Activated CD8-positive, alpha-beta T cell treated with anti-CD3 and anti-CD28 coated beads, Interleukin-2, amount 10 ng/mL, durations not matched to agents 7 days and 5 days (primary cell): ENCODE measurements at regions not wholly inside any gene's neighbourhood (a gene's known extent, or its start where the extent isn't known, plus 50 kb on each side); places are given as distances from the start of the nearest gene placed in this dataset.

Experiments used
- ATAC-seq: fragments of 150-1000 bp; cut with Tn5 transposase; one replicate; pipeline ENCODE4 v1.10.0; 2021; ENCODE audit warnings: moderate library complexity
- CTCF ChIA-PET: fragments of 350-600 bp; sonication (Branson Sonifier 250); formaldehyde crosslinking; loops from one replicate; lab custom pipeline; 2021; ENCODE audit warnings: antibody characterized with exemption; lab: Charles Lee
- POLR2A ChIA-PET: fragments of 350-600 bp; sonication (Branson Sonifier 250); formaldehyde crosslinking; loops from one replicate; lab custom pipeline; 2021; ENCODE audit warnings: antibody characterized with exemption; lab: Charles Lee
- DNase-seq: peaks from one replicate; pipeline ENCODE4 v3.0.0-alpha.2; 2020
- H3K27ac Mint-ChIP-seq: one replicate; pipeline ENCODE4 v1.8.0; 2021; ENCODE audit warnings: mild to moderate bottlenecking, mixed read lengths
- H3K27me3 Mint-ChIP-seq: one replicate; pipeline ENCODE4 v1.8.0; 2021; ENCODE audit warnings: low read depth, mixed read lengths
- H3K36me3 Mint-ChIP-seq: one replicate; pipeline ENCODE4 v1.8.0; 2021; ENCODE audit warnings: low read depth, mixed read lengths
- H3K4me1 Mint-ChIP-seq: one replicate; pipeline ENCODE4 v1.8.0; 2021; ENCODE audit warnings: low read depth, mixed read lengths
- H3K4me3 Mint-ChIP-seq: one replicate; pipeline ENCODE4 v1.8.0; 2021; ENCODE audit warnings: mild to moderate bottlenecking, mixed read lengths
- H3K9me3 Mint-ChIP-seq: one replicate; pipeline ENCODE4 v1.8.0; 2022; ENCODE audit warnings: mixed read lengths; ENCODE audit not compliant: insufficient read depth

- ATAC-seq = no peak
- Mint-ChIP-seq H3K9me3 (no peaks in the 10 kb centered on the region), H3K36me3 (no peaks in the 10 kb centered on the region), H3K4me1 (no peaks in the 10 kb centered on the region), H3K4me3 (no peak overlapping the region), H3K27ac (no peak overlapping the region), H3K27me3 (peaks cover 34% of the 10 kb centered on the region)
- DNase-seq = no peak
- POLR2A ChIA-PET = no interaction called here
- CTCF ChIA-PET = interaction anchor here (0.6 kb wide), 1 partner anchor 294 kb away, joined by 3 read pairs; no protein-coding TSS in a partner anchor
Measured at GRCh38 chr10:100612601-100613595, 77.2 kb downstream of the HIF1AN start.

DNA sequence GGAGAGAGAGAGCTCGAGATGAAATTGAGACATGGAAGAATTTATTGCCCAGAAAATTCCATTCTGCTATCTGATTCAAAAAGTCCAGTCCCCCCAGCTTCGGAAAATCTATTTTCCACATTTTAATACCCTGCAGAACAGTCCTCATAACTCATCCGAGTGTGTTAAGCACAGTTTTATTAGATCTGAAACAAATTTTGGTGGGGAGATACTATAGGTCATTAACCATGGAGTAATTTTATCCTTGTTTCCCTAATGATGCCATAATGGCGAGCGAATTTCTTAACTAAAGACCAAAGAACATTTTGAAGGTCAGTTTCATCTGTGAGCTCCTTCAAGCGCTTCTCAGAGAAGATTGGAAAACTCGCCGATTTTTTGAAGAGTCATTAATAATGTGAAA, 78.1 kb downstream of the HIF1AN start:
- no peak overlapping the region for H3K4me3 Mint-ChIP-seq
- no peaks in the 10 kb centered on the region for H3K9me3 Mint-ChIP-seq
- H3K4me1 Mint-ChIP-seq = no peaks in the 10 kb centered on the region
- CTCF ChIA-PET = interaction anchor here (0.6 kb wide), 1 partner anchor 293 kb away, joined by 3 read pairs; no protein-coding TSS in a partner anchor
- no peak overlapping the region for H3K27ac Mint-ChIP-seq
- H3K36me3 Mint-ChIP-seq = no peaks in the 10 kb centered on the region
- POLR2A ChIA-PET = no interaction called here
- ATAC-seq = no peak
- peaks cover 35% of the 10 kb centered on the region for H3K27me3 Mint-ChIP-seq
- no peak for DNase-seq

- Mint-ChIP-seq H3K27ac (no peak overlapping the region), H3K4me3 (no peak overlapping the region), H3K36me3 (no peaks in the 10 kb centered on the region), H3K9me3 (no peaks in the 10 kb centered on the region), H3K4me1 (no peaks in the 10 kb centered on the region), H3K27me3 (peaks cover 38% of the 10 kb centered on the region)
- DNase-seq (no peak), ATAC-seq (no peak)
- CTCF ChIA-PET = no interaction called here
- POLR2A ChIA-PET = no interaction called here
Measured at GRCh38 chr10:100614429-100615095, 78.8 kb downstream of the HIF1AN start.

- no peak for ATAC-seq
- H3K4me3 Mint-ChIP-seq = no peak overlapping the region
- no peaks in the 10 kb centered on the region for H3K4me1 Mint-ChIP-seq
- no peaks in the 10 kb centered on the region for H3K36me3 Mint-ChIP-seq
- H3K27me3 Mint-ChIP-seq = peaks cover 35% of the 10 kb centered on the region
- no peak overlapping the region for H3K27ac Mint-ChIP-seq
- ChIA-PET POLR2A (no interaction called here), CTCF (no interaction called here)
- DNase-seq = no peak
- no peaks in the 10 kb centered on the region for H3K9me3 Mint-ChIP-seq
Measured at GRCh38 chr10:100615241-100615640, 79.5 kb downstream of the HIF1AN start.

- H3K4me3 Mint-ChIP-seq = no peak overlapping the region
- H3K4me1 Mint-ChIP-seq = no peaks in the 10 kb centered on the region
- H3K9me3 Mint-ChIP-seq = no peaks in the 10 kb centered on the region
- ChIA-PET POLR2A (no interaction called here), CTCF (no interaction called here)
- DNase-seq (no peak), ATAC-seq (no peak)
- H3K27ac Mint-ChIP-seq = no peak overlapping the region
- H3K36me3 Mint-ChIP-seq = no peaks in the 10 kb centered on the region
- peaks cover 36% of the 10 kb centered on the region for H3K27me3 Mint-ChIP-seq
Measured at GRCh38 chr10:100615908-100616307, 80.2 kb downstream of the HIF1AN start.

DNA sequence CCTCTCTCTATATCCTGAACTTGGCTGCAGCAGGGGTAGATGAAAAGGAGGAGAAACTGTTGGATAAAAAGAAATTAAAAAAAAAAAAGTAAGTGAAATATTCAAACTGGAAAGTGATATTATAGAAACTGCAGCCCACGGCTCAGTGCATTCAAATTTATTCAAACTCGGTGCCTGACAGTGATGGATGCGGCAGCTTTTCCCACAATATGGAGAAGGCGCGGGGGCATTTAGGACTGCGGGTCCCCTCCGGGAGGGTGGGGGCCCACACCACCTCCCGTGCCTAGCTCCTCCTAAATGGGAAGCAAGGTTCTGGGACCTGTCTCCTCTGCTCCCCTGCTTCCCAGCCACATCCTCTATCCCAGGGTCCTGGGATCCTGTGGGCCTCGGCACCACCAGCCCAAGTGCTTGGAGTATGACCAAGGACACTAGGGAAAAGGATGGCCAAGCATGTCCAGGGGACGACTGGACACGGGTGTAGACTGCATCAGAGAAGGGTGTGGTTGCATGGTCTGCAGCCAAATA, 82.4 kb downstream of the HIF1AN start:
- H3K36me3 Mint-ChIP-seq = no peaks in the 10 kb centered on the region
- DNase-seq (no peak), ATAC-seq (no peak)
- ChIA-PET CTCF (no interaction called here), POLR2A (no interaction called here)
- H3K4me1 Mint-ChIP-seq = no peaks in the 10 kb centered on the region
- no peaks in the 10 kb centered on the region for H3K9me3 Mint-ChIP-seq
- H3K4me3 Mint-ChIP-seq = no peak overlapping the region
- H3K27me3 Mint-ChIP-seq = peaks cover 44% of the 10 kb centered on the region
- H3K27ac Mint-ChIP-seq = no peak overlapping the region

- no peaks in the 10 kb centered on the region for H3K4me1 Mint-ChIP-seq
- no peaks in the 10 kb centered on the region for H3K36me3 Mint-ChIP-seq
- ATAC-seq (no peak), DNase-seq (no peak)
- no peaks in the 10 kb centered on the region for H3K9me3 Mint-ChIP-seq
- ChIA-PET POLR2A (no interaction called here), CTCF (no interaction called here)
- H3K27me3 Mint-ChIP-seq = peaks cover 40% of the 10 kb centered on the region
- H3K27ac Mint-ChIP-seq = no peak overlapping the region
- no peak overlapping the region for H3K4me3 Mint-ChIP-seq
Measured at GRCh38 chr10:100618632-100619255, 83.0 kb downstream of the HIF1AN start.

- DNase-seq = no peak
- CTCF ChIA-PET = no interaction called here
- no peak for ATAC-seq
- no peaks in the 10 kb centered on the region for H3K4me1 Mint-ChIP-seq
- no peaks in the 10 kb centered on the region for H3K9me3 Mint-ChIP-seq
- peaks cover 46% of the 10 kb centered on the region for H3K27me3 Mint-ChIP-seq
- no peaks in the 10 kb centered on the region for H3K36me3 Mint-ChIP-seq
- no peak overlapping the region for H3K4me3 Mint-ChIP-seq
- no peak overlapping the region for H3K27ac Mint-ChIP-seq
- POLR2A ChIA-PET = no interaction called here
Measured at GRCh38 chr10:100620087-100620835, 84.5 kb downstream of the HIF1AN start.

DNA sequence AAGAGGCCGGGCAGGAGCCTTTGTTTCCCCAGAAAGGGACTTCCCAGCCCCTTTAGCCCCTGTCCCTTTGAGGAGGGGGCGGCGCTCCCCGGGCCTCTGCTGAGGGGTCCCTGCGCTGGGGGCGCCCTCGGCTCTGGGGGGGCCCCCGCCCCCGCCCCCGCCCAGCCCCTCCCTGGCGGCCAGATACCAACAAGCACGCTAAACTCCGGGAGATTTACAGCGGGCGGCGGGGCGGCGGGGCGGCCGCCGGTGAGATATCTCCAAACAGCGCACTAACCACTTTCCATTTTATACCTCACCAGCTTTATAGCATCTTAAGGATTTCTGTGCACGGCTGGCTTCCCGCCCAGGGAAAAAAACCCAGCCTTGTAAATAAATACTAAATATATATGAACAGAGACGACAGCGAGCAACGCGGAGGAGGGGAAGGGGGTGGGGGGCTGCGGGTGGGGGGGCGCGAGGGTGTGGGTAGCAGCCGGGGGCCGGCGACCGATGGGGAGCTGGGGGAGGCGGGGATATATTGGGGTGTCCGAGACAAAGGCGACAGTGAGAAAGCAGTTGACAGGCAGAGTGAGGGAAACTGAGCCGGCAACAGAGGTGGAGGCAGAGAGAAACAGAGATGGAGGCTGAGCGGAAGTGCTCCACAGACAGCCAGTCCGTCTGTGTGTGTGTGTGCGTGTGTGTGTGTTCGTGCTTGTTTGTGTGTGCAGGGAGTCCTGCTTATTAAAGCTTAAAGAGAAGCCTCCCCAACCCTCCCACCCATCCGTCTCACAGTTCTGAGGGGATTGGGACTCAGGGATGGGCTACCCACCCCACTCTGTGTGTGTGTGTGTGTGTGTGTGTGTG, 85.8 kb downstream of the HIF1AN start:
- no peaks in the 10 kb centered on the region for H3K9me3 Mint-ChIP-seq
- POLR2A ChIA-PET = no interaction called here
- CTCF ChIA-PET = no interaction called here
- H3K4me1 Mint-ChIP-seq = no peaks in the 10 kb centered on the region
- ATAC-seq (peak; percentile 16), DNase-seq (peak; percentile 59)
- H3K36me3 Mint-ChIP-seq = no peaks in the 10 kb centered on the region
- H3K4me3 Mint-ChIP-seq = peak overlapping the region; percentile 26
- peaks cover 58% of the 10 kb centered on the region for H3K27me3 Mint-ChIP-seq
- no peak overlapping the region for H3K27ac Mint-ChIP-seq

DNA sequence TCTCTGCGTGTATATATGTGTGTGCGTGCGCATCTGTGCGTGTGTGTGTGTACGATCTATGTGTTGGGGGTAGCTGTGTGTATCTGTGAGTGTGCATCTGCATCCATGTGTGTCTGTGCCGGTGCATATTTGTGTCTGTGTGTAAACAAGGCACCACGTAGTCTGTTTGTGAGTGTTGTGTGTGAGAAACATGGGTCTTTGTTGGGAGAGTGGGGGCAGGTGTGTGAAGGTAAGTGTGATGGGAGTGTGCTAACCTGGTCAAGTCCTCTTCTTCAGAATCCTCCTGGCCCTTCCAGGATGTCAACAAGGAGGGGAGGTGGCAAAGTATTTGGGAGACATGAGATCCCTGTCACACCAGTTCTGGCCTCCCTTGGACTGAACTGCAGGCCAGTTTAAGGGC, 87.2 kb downstream of the HIF1AN start:
- no peaks in the 10 kb centered on the region for H3K4me1 Mint-ChIP-seq
- CTCF ChIA-PET = interaction anchor here (1.0 kb wide), 1 partner anchor 249 kb away, joined by 3 read pairs; no protein-coding TSS in a partner anchor
- peaks cover 60% of the 10 kb centered on the region for H3K27me3 Mint-ChIP-seq
- POLR2A ChIA-PET = no interaction called here
- H3K36me3 Mint-ChIP-seq = no peaks in the 10 kb centered on the region
- ATAC-seq = no peak
- DNase-seq = no peak
- no peaks in the 10 kb centered on the region for H3K9me3 Mint-ChIP-seq
- no peak overlapping the region for H3K4me3 Mint-ChIP-seq
- H3K27ac Mint-ChIP-seq = no peak overlapping the region
